ENCODE measurements at regions not wholly inside any gene's neighbourhood (a gene's known extent, or its start where the extent isn't known, plus 50 kb on each side); places are given as distances from the start of the nearest gene placed in this dataset.
A peak's percentile ranks its signal among the peaks of the same experiment; 100 is the strongest.

GRCh38 chrX:79300856-79301255, 66.3 kb downstream of the ITM2A start:
- no peak for DNase-seq (ENCODE audit: low read depth)

GRCh38 chrX:79290596-79290995, 76.5 kb downstream of the ITM2A start:
- no peak for DNase-seq (ENCODE audit: low read depth)

DNA sequence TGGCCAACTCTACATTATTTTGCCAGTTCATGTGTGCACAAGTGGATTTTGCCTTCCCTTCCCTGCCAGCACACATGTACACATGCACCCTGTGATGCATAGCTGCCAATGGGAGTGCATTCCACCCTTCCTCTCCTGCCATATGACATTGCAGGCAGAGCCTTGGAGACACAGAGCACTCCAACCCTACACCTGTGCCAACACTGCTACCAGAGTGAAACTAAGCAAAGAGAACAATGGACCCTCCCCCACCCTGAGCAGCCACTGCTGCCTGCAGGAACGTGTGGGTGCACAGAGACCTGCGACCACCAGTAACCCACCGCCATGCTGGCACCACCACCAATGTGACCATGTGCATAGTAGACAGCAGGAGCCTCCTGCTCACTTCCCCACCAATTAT, 78.4 kb downstream of the ITM2A start:
- no peak for DNase-seq (ENCODE audit: low read depth)

- DNase-seq (ENCODE audit: low read depth): no peak
These were observed 79.4 kb downstream of the ITM2A start for GRCh38 chrX:79287724-79288123.

DNA sequence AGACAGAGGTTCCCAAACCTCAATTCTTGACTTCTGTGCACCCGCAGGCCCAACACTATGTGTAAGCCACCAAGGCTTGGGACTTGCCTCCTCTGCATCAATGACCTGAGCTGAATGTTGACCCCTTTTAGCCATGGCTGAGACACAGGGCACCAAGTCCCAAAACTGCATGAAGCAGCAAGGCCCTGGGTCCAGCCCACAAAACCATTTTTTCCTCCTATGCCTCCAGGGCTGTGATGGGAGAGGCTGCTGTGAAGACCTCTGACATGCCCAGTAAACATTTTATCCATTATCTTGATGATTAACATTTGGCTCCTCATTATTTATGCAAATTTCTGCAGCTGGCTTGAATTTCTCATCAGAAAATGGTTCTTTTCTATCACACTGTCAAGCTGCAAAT, 85.4 kb downstream of the ITM2A start:
- no peak for DNase-seq (ENCODE audit: low read depth)

- DNase-seq (ENCODE audit: low read depth): peak; percentile 67
These were observed 96.7 kb downstream of the ITM2A start for GRCh38 chrX:79270401-79270800.

GRCh38 chrX:79268788-79269187, 98.3 kb downstream of the ITM2A start:
- DNase-seq (ENCODE audit: low read depth): no peak

DNA sequence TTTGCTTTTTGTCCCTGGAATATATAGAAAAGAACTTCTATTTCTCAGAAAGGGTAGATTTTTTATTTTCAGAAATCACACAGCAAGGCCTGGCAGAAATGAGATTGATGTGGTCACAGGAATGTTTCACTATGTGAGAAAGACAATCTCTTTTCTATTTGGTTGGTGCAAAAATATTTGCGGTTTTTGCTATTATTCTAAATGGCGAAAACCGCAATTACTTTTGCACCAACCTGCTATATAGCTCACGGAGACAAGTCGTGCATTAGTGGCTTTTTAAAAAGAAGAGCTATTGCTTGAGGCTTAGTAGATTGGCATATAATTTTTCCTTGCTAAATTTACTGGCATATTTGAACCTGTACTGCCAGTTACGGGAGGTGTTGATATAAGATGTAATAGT, 100.4 kb downstream of the ITM2A start:
- no peak for DNase-seq (ENCODE audit: low read depth)

DNA sequence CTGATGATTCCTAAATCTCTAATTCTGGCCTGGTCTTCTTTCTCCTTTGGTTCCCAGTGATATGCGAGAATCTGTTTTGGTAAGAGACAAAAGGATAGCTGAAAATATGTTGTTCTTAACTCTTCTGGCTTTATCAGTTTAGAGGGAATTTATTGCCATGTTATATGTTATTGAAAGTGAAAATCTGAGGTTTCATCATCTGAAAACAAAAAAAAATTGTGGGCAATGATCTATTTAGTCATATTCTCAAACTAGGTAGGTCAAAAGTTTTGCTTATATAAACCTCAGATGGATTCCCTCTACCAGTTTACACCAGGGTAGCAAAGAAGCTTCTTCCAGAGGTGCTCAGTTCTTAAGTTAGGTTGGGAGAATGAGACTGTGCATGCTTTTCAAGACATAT, 103.6 kb downstream of the ITM2A start:
- DNase-seq (ENCODE audit: low read depth): no peak

GRCh38 chrX:79259073-79259689, 108.0 kb downstream of the ITM2A start:
- DNase-seq (ENCODE audit: low read depth): peak; percentile 42

DNA sequence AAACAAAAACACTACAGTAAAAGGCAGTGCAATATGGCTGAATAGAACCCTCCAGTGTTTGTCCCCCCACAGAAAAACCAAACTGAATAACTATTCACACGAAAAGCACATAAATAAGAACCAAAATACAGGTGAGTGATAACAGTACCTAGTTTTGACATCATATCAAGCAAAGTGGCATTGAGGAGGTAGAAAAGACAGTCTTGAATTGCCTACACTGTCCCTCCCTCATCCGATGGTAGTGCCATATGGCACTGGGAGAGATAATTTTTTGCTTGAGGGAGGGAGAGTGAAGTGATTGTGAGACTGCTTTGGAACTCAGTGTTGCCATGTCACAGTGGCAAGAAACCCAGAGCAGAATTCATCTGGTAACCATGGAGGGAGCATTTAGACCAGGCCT, 99.2 kb downstream of the GPR174 start:
- DNase-seq (ENCODE audit: low read depth): no peak

DNA sequence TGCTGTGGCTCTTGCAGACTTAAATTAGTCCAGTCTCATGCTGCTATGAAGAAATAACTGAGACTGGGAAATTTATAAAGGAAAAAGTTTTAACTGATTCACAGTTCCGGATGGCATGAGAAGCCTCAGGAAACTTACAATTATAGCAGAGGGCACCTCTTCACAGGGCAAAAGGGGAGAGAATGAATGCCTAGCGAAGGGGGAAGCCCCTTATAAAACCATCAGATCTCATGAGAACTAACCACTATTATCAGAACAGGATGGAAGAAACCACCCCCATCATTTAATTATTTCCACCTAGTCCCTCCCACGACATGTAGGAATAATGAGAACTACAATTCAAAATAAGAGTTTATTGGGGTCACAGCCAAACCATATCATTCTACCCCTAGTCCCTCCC, 91.4 kb downstream of the GPR174 start:
- DNase-seq (ENCODE audit: low read depth): no peak

GRCh38 chrX:79231662-79232061, 87.2 kb downstream of the GPR174 start:
- no peak for DNase-seq (ENCODE audit: low read depth)
